ENCODE measurements at regions not wholly inside any gene's neighbourhood (a gene's known extent, or its start where the extent isn't known, plus 50 kb on each side); places are given as distances from the start of the nearest gene placed in this dataset.
"Not testable (repeated sequence)": the region's sequence is repeated elsewhere in the genome, so short reads cannot be mapped to it uniquely, and the experiment has no call there.

DNA sequence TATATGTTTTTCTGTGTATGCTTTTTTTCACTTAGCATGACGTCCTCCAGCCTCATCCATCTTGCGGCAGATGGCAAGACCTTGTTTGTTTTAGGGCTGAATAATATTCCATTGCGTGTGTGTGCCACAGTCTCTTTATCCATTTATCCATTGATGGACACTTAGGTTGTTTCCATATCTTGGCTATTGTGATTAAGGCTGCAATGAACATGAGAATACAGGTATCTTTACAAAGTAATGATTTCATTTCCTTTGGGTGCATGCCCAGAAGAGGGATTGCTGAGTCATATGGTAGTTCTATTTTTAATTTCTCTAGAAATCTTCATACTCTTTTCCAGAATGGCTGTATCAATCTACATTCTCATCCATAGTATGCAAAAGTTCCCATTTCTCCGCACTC, 85.3 kb upstream of the ADCY2 start:
- not testable (repeated sequence) for DNase-seq

- DNase-seq: no peak
Observed at GRCh38 chr5:7315118-7315517, 80.8 kb upstream of the ADCY2 start.

- no peak for DNase-seq
Observed at GRCh38 chr5:7317751-7318150, 78.2 kb upstream of the ADCY2 start.

DNA sequence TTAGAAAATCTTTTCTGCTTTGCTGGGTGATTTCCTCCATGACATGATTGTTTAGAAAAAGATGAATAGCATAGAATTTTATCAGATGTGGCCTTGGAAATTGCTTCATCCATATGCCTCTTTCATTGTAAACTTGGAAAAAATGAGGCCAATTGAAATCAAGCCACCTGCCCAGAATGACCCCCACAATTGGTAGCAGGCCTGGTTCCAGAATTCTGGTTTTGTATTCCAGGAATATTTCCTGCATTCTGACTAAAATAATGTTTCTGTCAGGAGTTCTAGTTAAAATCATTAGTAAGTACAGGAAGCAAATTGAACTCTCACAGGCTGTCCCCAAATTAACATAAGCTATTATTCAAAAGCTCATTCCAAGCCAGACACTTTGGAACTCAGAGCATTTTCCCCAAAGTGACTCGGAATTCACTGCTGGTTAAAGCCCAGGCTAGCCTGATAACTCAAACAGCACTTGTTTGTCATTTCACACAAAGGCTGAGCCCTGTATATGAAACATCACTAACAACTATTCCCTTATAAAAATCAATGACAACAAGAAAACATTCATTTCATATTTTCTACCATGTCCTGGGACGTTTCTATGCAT, 75.1 kb upstream of the ADCY2 start:
- no peak for DNase-seq

- DNase-seq: no peak
Observed at GRCh38 chr5:7321724-7322123, 74.2 kb upstream of the ADCY2 start.

GRCh38 chr5:7324919-7325318, 71.0 kb upstream of the ADCY2 start:
- DNase-seq: no peak

DNA sequence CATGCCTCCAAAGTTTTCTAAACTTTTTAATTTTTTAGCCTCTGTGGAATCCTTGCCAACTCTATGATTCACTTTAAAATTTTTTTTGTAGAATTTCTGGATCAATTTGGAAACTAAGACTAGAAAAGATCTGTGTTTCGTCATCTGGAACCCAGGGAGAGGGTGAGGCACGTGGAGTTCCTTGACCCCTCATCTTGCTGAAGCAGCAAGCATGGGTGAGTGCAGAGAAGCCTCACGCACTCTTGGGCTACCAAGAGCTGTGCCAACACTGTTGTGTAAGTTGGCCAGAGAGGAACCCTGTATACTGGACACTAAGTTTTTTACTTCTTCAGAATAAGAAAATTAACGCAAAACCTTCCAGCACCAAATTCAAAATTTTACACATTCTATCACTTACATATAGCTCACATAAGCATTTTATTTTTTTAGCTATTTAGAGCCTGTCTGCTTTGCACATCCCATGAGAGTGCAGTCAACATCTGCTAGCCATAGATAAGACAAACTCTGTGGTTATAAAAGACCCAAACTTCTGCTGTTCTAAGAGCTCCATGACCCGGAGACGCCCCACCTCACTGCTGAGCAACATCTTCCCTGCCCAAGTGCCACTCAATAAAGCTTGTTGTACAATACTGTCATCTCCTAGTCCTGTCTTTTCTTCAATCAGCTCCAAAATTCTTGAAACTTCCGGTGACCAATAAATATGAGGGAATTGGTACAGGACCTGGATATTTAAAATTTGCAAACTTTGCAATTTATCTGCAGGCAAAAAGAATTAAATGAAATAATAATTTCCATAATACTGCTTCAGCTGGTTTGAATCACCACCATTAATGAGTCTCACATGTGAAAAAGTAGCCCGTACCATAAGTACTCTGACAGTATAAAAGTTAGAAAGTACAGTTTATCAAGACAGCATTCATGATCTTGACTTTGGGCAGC, 69.7 kb upstream of the ADCY2 start:
- DNase-seq: no peak

GRCh38 chr5:7329141-7329540, 66.8 kb upstream of the ADCY2 start:
- no peak for DNase-seq

DNA sequence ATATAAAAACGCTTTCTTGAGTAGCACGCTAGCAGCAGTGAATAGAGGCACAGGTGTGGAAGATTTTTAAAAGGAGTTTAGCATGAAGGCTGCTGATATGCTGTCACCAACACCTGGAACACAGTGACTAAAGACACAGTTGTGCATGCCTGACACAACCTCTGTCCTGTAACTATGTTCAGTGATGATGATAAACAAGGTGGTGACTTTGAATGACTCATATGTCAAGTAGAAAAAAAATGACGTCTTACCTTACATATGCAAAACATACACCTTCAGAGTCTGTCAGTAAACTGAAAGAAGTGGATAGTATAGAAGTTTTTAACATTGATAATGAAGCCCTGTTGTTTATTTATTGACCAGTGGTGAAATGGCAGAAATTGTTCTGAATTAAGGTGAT, 66.2 kb upstream of the ADCY2 start:
- DNase-seq: no peak

- no peak for DNase-seq
Observed at GRCh38 chr5:7330256-7330655, 65.7 kb upstream of the ADCY2 start.

DNA sequence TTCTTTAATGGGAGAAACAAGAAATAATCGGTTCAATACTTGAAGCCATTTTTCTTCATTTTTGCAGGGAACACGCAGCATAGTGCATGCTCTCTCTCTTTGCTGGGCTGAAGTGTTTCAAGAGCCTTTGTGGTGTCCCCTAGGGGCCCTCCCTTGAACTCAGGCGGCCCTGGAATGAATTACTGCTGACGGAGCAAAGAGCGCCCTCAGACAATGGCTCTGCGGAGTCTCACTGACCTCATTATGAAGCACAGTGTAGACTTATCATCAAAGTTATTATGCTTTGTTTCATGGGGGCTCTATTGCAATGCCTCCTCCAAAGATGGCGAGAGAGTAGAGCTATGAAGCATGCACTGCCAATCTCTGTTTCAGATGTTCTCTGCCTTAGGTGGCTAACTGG, 64.8 kb upstream of the ADCY2 start:
- no peak for DNase-seq
